ENCODE measurements at regions not wholly inside any gene's neighbourhood (a gene's known extent, or its start where the extent isn't known, plus 50 kb on each side); places are given as distances from the start of the nearest gene placed in this dataset.

GRCh38 chr13:86757236-86757978 lies 913.8 kb upstream of the SLITRK5 start:
- WGBS, 2 experiments (ENCODE audit: insufficient coverage in 1 of 2, insufficient read length in 1 of 2), result 84 to 86% methylated on average over 5 to 9 of the region's 9 CpGs

DNA sequence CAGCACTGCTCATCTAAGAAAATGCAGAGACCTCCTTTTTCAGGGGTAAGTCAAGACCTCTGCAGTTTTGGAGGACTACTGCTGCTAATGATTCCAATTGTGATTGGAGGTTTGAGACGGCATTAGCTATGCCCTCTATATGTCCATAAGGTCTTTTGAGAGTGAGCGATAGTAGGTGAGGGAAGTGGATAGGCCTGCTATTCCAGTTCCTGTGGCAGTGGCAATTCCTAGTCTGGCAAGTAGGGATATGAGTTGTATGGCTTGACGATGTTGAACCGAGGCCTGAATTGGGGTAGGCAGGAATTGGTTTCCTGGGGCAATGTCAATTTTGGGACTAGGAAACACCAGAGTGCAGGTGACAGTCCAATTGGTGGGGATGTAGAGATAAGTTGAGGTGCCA lies 913.1 kb upstream of the SLITRK5 start:
- no peak overlapping the region for H3K9ac ChIP-seq (ENCODE audit: extremely low read depth, low read length, poor library complexity, severe bottlenecking)
- no peaks in the 10 kb centered on the region for H3K36me3 ChIP-seq (ENCODE audit: control insufficient read depth, insufficient read depth, low read length)
- no peak overlapping the region for H3K4me3 ChIP-seq (ENCODE audit: low read length)
- Mint-ChIP-seq H3K9me3 (no peaks in the 10 kb centered on the region), H3K4me3 (no peak overlapping the region), H3K27ac (no peak overlapping the region), H3K27me3 (ENCODE audit: insufficient read depth) (no peaks in the 10 kb centered on the region), H3K4me1 (no peaks in the 10 kb centered on the region), H3K36me3 (ENCODE audit: low read depth) (no peaks in the 10 kb centered on the region)
- no peaks in the 10 kb centered on the region for H3K4me1 ChIP-seq (ENCODE audit: control insufficient read depth, insufficient read depth, low read length)
- H3K27me3 ChIP-seq (ENCODE audit: control insufficient read depth, insufficient read depth, low read length, poor library complexity, severe bottlenecking), result no peaks in the 10 kb centered on the region
- TF ChIP-seq, protein P1, sequence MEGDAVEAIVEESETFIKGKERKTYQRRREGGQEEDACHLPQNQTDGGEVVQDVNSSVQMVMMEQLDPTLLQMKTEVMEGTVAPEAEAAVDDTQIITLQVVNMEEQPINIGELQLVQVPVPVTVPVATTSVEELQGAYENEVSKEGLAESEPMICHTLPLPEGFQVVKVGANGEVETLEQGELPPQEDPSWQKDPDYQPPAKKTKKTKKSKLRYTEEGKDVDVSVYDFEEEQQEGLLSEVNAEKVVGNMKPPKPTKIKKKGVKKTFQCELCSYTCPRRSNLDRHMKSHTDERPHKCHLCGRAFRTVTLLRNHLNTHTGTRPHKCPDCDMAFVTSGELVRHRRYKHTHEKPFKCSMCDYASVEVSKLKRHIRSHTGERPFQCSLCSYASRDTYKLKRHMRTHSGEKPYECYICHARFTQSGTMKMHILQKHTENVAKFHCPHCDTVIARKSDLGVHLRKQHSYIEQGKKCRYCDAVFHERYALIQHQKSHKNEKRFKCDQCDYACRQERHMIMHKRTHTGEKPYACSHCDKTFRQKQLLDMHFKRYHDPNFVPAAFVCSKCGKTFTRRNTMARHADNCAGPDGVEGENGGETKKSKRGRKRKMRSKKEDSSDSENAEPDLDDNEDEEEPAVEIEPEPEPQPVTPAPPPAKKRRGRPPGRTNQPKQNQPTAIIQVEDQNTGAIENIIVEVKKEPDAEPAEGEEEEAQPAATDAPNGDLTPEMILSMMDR (conservative IDR thresholded peaks at IDR 0.05), result no peak
- 95 to 100% methylated on average over 2 to 4 of the region's 4 CpGs for WGBS, 2 experiments (ENCODE audit: insufficient coverage in 1 of 2, insufficient read length in 1 of 2)
- no peaks in the 10 kb centered on the region for H3K9me3 ChIP-seq (ENCODE audit: control insufficient read depth, low read length)
- H3K27ac ChIP-seq (ENCODE audit: low read depth, low read length), result no peak overlapping the region
- DNase-seq, result no peak

More at GRCh38 chr13:86757236-86757978, 913.8 kb upstream of the SLITRK5 start:
- TF ChIP-seq, protein P1 (conservative IDR thresholded peaks at IDR 0.05), result no peak
- Mint-ChIP-seq H3K36me3 (ENCODE audit: low read depth) (no peaks in the 10 kb centered on the region), H3K27ac (no peak overlapping the region), H3K4me1 (no peaks in the 10 kb centered on the region), H3K9me3 (no peaks in the 10 kb centered on the region), H3K27me3 (ENCODE audit: insufficient read depth) (no peaks in the 10 kb centered on the region), H3K4me3 (no peak overlapping the region)
- no peak overlapping the region for H3K27ac ChIP-seq (ENCODE audit: low read depth, low read length)
- H3K9ac ChIP-seq (ENCODE audit: extremely low read depth, low read length, poor library complexity, severe bottlenecking), result no peak overlapping the region
- no peak overlapping the region for H3K4me3 ChIP-seq (ENCODE audit: low read length)
- H3K9me3 ChIP-seq (ENCODE audit: control insufficient read depth, low read length), result no peaks in the 10 kb centered on the region
- no peaks in the 10 kb centered on the region for H3K4me1 ChIP-seq (ENCODE audit: control insufficient read depth, insufficient read depth, low read length)
- DNase-seq, result peak; percentile 72
- no peaks in the 10 kb centered on the region for H3K36me3 ChIP-seq (ENCODE audit: control insufficient read depth, insufficient read depth, low read length)
- no peaks in the 10 kb centered on the region for H3K27me3 ChIP-seq (ENCODE audit: control insufficient read depth, insufficient read depth, low read length, poor library complexity, severe bottlenecking)

GRCh38 chr13:86760620-86761019 lies 910.6 kb upstream of the SLITRK5 start:
- Mint-ChIP-seq H3K9me3 (peaks cover 2% of the 10 kb centered on the region), H3K4me3 (no peak overlapping the region), H3K27me3 (ENCODE audit: insufficient read depth) (no peaks in the 10 kb centered on the region), H3K36me3 (ENCODE audit: low read depth) (no peaks in the 10 kb centered on the region), H3K27ac (no peak overlapping the region), H3K4me1 (no peaks in the 10 kb centered on the region)
- Histone ChIP-seq H3K4me3 (ENCODE audit: low read length) (no peak overlapping the region), H3K36me3 (ENCODE audit: control insufficient read depth, insufficient read depth, low read length) (no peaks in the 10 kb centered on the region), H3K27ac (ENCODE audit: low read depth, low read length) (no peak overlapping the region), H3K9ac (ENCODE audit: extremely low read depth, low read length, poor library complexity, severe bottlenecking) (no peak overlapping the region), H3K27me3 (ENCODE audit: control insufficient read depth, insufficient read depth, low read length, poor library complexity, severe bottlenecking) (no peaks in the 10 kb centered on the region), H3K9me3 (ENCODE audit: control insufficient read depth, low read length) (no peaks in the 10 kb centered on the region), H3K4me1 (ENCODE audit: control insufficient read depth, insufficient read depth, low read length) (no peaks in the 10 kb centered on the region)
- no peak for DNase-seq
- TF ChIP-seq, protein P1 (conservative IDR thresholded peaks at IDR 0.05), result no peak
- WGBS, 2 experiments (ENCODE audit: insufficient coverage in 1 of 2, insufficient read length in 1 of 2), result 91 to 100% methylated on average over 1 to 5 of the region's 5 CpGs

All from endodermal cell (in vitro differentiated cells).